ENCODE measurements at regions not wholly inside any gene's neighbourhood (a gene's known extent, or its start where the extent isn't known, plus 50 kb on each side); places are given as distances from the start of the nearest gene placed in this dataset.

GRCh38 chr2:43088143-43089073, 138.0 kb downstream of the ZFP36L2 start:
- no peak for DNase-seq (ENCODE audit: low read depth in 1 of 2, low spot score in 1 of 2)

GRCh38 chr2:43087413-43087812, 139.0 kb downstream of the ZFP36L2 start:
- no peak for DNase-seq (ENCODE audit: low read depth in 1 of 2, low spot score in 1 of 2)

DNA sequence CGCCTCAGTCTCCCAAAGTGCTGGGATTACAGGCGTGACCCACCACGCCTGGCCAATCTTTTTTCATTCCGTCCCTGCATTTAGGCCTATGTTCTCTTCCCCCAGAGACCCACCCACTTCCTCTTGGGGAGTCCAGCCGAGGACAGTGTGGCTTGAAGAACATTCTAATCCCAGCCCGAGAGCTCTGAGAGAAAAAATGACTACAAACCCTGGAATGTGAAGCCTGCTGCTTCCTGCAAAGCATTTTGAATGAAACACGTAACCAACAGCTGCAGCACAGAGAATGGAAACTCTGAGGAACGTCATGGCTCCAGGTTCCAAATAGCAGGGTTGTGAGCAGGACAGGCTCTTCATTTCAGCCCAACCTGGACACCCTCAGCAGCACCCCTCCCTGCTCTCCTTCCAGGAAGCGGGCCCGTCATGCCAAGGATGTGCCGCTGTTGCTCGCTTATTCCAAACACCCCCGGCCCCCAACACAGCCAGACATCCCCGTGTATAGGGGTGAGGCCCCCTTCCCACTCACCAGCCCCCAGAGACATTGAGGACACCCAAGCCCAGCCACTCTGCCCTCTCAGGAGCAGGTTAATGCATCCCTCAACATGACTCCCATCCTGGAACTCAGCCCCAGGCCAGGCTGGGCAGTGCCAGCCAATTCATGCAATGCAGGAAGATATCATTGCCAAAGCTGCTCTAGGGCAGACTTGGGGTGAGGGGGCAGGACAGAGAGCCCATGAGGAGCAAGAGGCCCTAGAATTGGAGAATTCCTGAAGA, 139.8 kb downstream of the ZFP36L2 start:
- DNase-seq (ENCODE audit: low read depth in 1 of 2, low spot score in 1 of 2) = no peak

DNA sequence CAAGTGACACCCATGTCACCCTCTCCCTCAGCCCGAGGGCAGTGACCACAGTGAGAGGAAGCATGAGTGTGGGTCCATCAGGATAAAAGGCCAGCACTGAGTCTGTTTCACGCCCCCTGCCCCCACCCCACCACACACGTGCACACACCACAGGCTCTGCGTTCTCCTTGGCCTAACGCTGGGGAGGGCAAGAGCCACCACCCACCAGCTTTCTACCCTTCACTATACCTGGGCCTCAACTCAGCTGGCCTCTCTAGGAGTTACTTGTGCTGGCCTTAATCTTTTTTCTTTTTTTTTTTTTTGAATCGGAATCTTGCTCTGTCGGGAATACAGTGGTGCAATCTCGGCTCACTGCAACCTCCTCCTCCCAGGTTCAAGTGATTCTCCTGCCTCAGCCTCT, 140.5 kb downstream of the ZFP36L2 start:
- no peak for DNase-seq (ENCODE audit: low read depth in 1 of 2, low spot score in 1 of 2)

- DNase-seq (ENCODE audit: low read depth in 1 of 2, low spot score in 1 of 2) = no peak
These were observed 140.9 kb downstream of the ZFP36L2 start for GRCh38 chr2:43085505-43085904.

DNA sequence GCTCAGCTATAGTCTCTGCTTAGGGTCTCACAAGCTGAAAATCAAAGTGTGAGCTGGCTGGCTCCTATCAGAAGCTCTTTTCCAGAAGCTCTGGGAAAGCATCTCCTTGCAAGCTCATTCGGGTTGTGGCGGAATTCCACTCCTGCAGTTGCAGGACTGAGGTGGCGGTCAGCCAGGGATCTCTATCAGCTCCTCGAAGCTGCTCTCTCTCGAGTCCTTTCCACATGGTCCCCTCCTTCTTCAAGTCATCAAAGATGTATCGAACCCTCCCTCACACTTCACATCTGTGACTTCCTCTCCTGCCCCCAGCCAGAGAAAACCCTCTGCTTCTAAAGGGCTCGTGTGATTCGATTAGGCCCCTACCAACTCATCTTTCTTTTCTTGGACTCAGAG, 141.7 kb downstream of the ZFP36L2 start:
- DNase-seq (ENCODE audit: low read depth in 1 of 2, low spot score in 1 of 2) = no peak

DNA sequence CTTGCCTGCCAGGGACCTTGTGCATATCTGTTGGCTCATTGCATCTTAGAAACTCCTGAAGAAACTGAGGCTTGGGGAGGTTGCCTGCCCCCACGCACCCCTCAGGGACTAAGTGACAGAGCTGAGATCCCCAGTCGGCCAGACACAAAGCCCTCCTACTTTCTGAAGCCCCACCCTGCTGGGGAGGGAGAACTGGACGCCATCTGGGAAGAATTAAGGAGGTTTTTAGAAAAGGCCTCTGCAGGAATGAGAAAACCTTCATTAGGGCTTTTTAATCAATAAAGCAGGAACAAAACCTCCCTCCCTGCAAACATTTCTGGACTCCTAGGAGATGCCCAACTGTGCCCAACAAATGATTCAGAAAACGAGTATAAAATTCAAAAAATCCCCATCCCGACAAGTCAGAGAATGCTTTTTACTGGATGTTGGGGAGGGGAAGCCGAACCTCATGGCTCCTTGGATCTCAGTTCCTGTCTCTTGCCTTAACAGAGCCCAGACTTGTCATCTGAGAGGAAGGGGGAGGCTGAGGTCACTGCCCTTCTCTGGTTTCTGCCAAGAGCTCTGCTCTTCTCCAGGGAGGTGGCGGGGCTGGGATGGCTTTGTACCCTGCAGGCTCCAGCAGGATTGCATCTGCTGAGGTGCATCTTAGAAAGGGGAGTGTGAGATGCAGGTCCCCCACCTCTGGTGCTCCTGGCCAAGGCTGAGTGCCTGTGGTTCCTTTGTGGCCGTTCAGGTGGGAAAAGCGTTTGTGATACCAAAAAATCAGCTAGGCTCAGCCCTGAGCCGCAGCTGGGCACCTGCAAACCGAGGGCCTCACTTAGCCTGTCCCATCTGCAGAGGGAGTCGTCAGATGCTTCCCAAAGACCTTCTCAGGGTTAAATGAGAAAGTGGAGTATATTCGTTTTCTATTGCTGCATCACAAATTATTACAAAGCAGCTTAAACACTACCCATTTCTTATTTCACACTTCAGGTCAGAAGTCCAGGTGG, 142.4 kb downstream of the ZFP36L2 start:
- DNase-seq (ENCODE audit: low read depth in 1 of 2, low spot score in 1 of 2) = no peak

- no peak for DNase-seq (ENCODE audit: low read depth in 1 of 2, low spot score in 1 of 2)
These were observed 143.3 kb downstream of the ZFP36L2 start for GRCh38 chr2:43082903-43083677.

- no peak for DNase-seq (ENCODE audit: low read depth in 1 of 2, low spot score in 1 of 2)
These were observed 144.1 kb downstream of the ZFP36L2 start for GRCh38 chr2:43082111-43082894.

DNA sequence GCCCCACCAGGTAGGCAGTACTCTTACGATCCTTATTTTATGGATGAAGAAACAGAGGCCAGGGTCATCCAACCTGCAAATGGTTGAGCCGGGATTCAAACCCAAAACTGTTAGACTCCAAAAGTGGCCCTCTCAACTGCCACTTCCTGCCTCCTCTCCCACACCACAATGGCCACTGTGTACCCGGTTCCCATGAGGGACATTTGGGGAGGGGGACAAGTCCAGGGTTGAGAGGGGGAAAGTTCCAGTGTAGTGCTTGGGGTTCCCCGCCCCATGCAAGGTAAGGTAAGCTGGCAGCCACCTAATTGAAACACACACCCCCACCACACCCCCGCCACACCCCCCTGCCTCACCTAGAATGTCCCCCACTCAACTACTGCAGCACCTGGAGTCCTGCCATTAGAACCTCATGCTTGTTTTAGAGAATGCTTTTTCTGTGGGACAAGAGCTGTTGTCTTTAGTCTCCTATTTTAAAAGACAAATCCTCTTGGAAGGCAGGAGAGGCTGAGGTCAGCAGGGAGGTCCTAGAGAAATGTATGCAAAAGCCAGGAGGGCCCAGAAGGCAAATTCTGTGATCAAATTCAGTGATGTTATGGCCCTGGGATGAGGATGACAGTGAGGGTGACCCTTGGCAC, 145.2 kb downstream of the ZFP36L2 start:
- no peak for DNase-seq (ENCODE audit: low read depth in 1 of 2, low spot score in 1 of 2)

DNA sequence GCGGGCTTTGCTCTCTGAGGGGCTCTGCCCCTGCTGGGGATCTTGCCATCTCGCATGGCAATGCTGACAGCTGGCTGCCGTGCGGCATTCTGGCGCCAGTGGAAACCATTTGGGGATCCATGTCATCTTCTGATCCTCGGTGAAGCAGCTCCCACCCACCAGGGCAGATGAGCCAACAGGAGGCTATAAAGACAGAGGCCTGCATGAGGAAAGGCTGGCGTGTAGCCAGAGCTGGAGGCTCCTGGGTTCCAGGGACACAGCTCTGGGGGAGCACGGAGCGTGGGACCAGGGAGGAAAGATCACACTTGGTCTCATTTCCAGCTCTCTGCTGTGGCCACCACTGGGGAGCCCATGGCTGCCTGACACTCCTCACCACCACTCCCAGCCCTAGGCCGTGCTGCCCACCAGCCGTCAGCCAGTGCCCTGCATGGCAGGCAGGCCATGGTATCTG, 145.8 kb downstream of the ZFP36L2 start:
- no peak for DNase-seq (ENCODE audit: low read depth in 1 of 2, low spot score in 1 of 2)

DNA sequence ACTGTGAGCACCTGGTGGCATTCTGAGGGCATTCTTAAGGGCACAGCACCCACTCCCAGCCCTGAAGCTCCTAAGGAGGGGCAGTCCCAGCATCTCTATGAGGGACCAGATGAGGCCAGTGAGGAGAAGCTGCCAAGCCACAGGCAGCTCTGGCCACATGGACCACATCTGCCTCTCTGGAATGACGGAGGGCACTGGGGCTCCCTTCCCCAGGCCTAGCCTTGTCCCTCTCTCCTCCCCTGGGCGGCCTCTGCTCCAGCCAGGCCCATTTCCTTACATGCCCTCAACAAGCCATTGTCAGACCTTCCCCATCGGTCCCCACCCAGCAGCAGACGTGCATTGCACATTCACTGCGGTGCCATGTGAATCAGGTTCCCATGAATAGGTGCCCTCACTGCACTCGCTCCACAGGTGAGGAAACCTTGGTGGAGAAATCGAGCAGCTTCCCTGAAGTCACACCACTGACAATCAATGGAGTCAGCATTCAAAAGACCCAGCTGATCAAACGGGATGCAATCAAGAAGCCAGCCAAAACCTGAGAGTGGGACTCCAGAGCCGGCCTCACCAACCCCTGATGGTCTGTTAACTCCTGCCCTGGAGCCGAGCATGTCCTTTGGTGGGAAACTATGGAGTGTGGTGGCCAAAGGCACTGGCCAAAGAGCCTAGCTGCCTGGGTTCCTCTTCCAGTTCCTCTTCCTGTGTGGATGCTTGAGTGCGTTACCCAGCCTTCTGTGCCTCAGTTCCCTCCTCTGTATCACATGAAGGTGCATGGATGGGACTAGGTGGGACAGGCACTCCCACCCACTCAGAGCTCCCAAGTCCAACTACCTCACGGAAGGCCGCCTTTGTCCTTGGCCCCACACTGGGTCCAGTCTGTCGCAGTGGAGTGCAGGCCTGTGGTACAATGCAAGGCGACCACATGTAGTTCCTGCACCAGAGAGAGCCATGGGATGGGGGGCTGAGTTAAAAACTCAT, 147.3 kb downstream of the ZFP36L2 start:
- no peak for DNase-seq (ENCODE audit: low read depth in 1 of 2, low spot score in 1 of 2)

DNA sequence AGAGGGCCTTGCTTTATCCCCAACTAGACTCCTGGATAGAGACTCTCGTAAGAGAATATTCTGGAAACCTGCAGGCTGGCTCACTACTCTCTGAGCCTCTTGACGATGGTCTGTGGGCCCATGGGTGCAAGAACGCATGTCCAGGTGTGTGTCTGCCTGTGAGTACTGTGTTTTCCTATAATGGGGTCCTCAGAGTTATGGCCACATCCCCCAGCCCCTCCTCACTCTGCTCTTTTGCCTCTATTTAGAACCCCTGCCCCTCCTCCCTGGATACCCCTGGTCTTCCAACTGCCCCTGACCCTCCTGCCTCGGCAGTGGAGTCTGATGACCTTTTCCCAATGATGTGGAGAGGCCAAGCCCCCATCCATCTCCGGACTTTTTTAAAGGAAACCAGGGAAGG, 148.1 kb downstream of the ZFP36L2 start:
- no peak for DNase-seq (ENCODE audit: low read depth in 1 of 2, low spot score in 1 of 2)

DNA sequence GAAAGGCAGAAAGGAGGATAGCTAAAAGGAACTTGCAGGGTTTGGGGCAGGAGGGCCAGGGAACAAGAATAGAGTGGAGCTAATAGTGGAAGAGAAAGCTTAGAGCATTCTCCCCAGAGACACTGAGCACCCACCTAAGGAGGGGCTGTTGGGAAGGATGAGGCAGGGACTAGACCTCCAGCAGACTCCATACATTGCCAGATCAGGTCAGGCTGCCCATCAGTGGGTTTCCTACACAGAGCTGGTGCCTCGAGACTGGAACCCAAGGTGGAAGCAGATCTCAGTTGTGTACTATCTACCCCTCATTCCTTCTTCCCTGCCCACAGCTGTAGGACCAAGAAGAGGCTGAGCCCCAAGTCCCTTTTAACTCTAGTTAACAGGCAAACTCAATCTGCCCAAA, 148.5 kb downstream of the ZFP36L2 start:
- DNase-seq (ENCODE audit: low read depth in 1 of 2, low spot score in 1 of 2) = no peak

- no peak for DNase-seq (ENCODE audit: low read depth in 1 of 2, low spot score in 1 of 2)
These were observed 149.7 kb downstream of the ZFP36L2 start for GRCh38 chr2:43076676-43077075.

DNA sequence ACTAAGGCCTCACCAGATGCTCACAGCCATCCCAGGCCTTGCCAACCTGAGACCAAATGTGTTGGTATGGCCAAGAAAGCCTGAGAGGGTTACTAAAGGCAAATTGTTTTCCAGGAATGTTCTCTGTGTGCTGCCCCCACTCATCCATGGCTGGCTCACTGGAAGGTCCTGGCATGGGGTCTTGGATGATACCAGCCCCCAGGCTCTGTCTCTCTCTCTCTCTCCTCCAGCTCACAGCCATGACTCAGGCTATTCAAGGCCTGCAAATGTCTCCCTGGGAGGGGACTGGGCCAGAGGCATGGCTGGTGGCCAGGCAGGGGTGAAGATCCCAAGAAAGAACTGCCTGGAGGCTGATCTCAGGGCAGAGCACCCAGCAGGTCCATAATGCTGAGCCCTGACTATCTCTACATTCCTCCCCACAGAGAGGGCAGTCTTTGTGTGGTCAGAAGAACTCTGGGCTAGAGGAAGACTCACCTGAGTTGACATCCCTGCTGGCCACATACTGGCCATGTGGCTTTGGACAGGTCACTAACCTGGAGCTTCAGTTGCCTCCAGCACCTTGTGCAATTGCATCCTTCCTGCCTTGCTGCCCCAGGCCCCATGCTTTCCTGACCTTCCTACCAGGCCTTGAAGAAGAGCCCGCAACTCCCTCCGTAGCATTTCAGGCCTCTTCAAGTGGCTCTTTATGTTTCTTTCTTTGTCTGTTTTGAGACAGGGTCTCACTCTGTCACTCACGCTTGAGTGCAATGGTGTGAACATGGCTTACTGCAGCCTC, 150.4 kb downstream of the ZFP36L2 start:
- no peak for DNase-seq (ENCODE audit: low read depth in 1 of 2, low spot score in 1 of 2)

GRCh38 chr2:43075054-43075593, 151.3 kb downstream of the ZFP36L2 start:
- DNase-seq (ENCODE audit: low read depth in 1 of 2, low spot score in 1 of 2) = no peak

Measured in activated T-helper 1 cell treated with anti-CD3 and anti-CD28 coated beads, Interleukin-2, amount 50 U/mL, for 16 hours (primary cell).